HT1080 (cell line): ENCODE measurements at regions not wholly inside any gene's neighbourhood (a gene's known extent, or its start where the extent isn't known, plus 50 kb on each side); places are given as distances from the start of the nearest gene placed in this dataset.

Source experiments
- DNase-seq: peaks from one replicate; pipeline ENCODE4 v3.0.0-alpha.2; 2015; ENCODE audit warnings: low read depth

DNA sequence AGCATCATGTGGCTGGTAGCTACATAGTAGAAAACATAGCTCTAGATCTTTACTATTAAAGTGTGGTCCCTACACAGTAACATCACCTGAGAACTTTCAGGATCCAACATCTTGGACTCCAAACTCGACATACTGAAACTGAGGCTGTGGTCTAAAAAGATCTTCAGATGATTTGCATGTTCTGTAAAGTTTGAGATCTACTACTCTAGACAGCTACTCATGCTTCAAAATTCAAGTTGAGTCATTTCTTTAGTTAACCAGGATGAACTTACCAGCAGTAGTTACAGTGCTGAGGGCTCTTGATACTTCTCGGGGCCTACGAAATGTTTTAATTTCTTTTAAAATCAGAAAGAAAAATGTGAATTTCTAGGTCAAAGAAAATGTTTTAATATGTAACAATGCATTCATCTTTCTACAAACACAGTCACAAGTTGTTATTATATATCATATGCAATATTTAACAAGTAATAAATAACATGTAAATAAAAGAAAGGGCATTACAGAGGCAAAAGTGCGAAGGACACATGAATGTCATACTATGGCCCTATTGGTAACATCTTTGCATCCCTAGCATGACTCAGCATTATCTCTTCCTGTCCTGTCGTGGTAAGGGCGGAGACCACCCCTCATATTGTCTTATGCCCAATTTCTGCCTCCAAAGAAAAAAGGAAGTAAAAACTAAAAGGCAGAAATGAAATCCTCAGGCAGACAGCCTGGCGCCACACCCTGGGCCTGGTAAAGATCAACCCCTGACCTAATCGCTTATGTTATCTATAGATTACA is 563.9 kb upstream of the TLE4 start:
- DNase-seq, result no peak

DNA sequence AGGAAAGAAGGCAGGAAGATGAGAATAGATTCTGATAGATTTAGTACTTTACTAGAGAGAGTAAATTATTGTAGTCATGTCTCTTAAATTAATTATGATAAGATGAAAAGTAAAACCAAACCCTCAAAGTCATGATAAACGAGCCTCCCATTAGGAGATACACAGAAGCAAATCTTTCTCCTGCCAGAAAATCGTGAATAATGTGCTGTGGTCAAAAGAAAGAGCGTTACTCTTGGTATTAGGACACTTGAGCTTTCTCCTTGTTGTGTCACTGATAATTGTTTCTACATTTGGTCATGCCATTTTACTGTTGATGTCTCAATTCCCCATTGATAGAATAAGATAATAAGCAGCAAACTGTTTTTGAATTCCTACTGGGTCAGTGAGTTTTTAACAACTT is 562.8 kb upstream of the TLE4 start:
- no peak for DNase-seq

DNA sequence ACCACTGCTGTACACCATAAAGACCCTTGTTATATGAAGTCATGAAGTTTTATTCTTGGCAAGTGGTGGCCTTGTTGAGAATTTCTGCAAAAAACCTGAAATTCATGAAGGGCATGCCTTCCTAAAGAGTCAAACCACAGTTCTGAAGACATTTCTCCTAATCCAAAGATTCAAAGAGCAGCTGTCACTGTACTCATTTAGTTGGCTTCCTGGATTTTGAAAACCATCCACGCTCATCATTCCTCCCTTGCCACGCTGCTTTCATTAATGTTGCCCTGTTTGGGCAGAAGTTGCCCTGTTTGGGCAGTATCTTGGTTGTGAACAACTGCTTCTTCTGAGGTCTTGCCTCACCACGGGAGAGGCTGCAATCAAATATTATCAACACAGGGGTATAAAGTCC is 560.3 kb upstream of the TLE4 start:
- DNase-seq, result no peak

DNA sequence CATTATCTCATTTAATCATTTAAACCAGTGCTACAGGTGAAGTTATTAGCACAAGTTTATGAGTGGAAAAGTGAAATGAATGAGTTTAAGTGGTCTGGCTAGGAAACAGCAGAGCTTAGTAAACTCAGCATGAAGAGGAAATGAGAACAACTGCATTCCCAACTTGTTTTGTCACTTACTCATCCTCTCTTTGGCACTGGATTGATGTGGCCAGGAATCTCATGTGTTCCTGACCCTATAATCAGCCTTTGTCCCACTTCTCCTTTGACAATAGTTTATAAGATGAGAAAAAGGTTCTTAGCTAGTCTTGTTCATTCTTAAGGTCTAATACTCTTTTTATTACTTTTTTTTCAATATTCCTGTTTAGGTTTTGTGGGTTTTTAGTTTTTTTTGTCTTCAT is 559.2 kb upstream of the TLE4 start:
- DNase-seq, result peak; percentile 92

DNA sequence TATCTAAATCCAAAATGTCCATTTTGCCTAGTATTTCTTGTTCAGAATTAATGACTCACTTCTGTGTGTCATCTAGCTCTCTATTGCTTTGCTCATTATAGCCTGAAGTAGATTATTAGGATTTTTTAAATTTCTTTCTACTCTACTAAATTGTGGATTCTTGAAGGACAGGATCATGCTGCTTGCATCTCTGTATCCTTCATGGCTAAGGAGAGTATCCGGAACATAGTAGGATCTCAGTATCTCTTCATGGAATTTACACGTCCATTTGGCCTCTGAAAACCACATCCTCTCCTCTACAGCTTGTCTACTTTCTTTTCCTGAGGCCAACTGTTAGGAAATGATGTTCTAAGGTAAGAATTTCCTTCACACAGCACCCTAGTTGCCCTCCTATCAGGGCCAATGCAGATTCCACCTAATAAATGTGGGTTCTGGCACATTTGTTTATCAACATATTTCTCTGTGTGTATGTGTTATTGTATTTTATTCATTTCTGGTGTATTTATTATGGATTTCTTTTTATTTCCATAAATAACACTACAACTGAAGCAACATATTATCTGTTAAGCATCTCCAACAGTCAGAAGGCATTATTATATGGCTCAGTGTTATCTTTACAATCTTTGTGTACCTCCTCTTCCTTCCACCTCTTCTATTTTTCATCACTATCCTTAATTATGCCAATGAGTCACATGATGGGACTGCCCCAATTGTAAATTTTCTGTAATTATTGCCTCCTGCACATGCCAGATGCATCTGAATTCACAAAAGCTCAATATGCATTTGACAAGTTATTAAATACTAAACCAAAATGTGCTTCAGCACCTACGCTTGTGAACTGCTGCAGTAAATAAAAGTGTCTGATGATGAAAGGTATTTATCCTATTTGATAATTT is 557.8 kb upstream of the TLE4 start:
- DNase-seq, result peak; percentile 90

DNA sequence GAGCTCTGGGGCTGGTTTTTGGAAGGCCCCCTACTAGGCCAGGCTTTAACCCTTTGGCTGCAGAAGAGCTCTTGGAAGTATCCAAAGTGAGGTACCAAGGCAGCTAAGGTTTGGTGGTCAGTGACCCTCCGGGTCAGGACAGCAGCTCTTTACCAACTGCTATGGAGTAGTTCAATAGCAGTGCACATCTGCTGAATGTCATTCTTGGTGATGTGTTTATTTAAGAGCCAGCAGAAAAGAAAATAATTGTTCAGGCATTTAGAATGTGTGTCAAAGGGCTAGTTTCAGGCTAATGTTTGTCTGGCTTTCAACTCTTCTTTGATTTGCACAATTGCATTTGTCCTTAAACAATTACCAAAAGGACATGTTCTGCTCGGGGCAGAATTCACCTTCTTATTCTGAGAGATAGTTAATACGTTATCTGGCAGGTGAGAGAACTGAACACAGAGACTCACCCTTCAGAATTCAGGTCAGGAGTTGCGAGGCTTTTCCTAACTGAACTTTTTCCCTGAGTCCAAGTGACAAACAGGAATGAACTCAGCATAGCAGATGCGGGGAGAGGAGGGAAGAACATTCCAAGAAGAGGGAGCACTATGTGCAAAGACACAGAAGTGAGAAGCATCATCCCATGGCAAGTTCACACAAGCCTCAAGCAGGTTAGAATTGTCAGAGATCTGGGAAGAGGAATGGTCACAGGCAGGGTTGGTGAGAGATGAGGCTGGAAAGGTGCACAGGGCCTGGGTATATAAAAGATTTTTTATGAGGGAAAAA is 556.7 kb upstream of the TLE4 start:
- no peak for DNase-seq

DNA sequence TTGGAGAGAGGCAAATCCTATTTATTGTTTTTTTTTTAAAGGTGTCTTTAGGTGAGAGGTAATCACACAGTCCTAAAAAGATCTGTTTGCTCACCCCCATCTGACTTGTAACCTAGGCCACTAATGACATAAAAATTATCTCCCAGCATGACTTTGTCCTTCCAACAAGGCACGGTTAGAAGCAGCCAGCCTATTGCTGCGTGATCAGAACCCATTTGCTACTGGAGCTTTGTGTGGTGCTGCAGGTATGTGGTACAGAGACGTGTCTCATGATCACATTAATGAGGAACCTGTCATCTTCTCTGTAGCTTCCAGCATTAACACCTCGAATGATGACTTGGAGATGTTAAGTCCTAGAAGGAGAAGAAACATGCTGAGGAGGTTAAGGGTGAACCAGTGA is 555.8 kb upstream of the TLE4 start:
- no peak for DNase-seq

DNA sequence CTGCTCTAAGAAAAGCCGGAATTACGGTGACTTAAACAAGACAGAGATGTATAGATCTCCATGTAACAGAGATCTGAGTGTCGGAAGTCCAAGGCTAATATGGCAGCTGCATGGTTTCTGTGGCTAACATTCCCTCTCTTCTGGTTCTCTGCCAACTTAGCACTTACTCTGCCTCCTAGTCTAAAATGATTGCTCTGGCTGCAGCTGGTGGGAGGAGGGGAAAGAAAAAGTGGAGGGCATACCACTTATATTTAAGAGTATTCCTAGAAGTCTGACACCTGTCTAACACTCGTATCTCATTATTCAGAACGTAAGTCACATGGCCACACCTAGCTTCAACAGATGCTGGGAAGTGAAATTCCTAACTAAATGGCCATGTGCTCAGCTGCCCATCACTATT is 551.5 kb upstream of the TLE4 start:
- DNase-seq, result no peak

DNA sequence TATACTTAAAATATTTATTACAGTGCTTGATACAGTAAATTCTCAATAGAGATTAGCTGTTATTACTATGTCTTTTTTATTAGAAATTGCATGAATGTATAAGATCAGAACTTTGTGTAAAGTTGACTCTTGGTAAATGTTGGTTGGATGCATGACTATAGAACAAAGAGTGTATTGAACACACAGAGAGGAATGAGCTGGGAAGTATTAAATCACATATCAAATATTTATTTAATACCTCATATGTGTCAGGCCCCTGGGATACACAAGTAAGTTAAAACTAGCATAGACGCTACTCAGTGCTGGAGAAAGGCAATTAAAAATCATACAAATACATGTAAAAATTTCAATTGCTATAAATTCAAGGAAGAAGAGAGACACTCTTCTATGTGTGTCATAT is 550.7 kb upstream of the TLE4 start:
- DNase-seq, result no peak

DNA sequence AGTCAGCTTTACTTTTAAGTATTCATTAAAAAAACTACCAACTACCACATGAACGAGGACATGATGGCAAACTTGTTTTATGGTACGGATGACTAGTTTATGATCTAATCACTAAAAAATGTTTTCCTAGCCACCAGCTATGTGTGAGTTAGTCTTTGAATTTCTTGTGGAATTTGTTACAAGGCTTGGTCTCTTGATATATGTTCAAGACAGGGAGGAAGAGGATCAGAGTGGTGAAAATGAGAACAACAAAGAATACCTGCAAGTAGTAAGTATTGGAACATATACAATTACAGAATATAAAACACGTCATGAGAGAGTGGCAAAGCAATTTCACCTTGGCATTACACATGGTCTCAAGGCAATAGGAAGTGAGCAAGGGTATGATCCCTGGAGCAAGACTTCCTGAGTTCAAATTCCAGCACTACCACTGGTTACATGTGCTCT is 548.6 kb upstream of the TLE4 start:
- peak; percentile 97 for DNase-seq

DNA sequence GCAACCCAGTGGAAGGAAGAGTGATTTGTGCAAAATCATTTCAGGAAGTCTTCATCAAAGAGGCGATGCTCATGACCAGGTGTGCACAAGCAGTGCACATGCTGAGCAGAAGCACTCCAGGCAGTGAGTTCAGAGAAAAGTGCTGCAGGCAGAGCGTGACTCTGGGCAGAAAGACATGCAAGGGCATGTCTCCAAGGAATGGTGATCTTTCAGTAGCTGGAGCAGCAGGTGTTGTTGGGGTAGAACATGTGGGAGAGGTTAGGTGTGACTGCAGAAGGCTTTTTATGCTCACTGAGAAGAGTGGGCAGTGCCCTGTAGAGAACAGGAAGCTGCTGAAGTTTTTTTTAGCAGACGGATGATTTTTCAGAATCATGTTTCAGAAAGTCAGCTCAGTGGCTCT is 545.4 kb upstream of the TLE4 start:
- DNase-seq, result no peak

DNA sequence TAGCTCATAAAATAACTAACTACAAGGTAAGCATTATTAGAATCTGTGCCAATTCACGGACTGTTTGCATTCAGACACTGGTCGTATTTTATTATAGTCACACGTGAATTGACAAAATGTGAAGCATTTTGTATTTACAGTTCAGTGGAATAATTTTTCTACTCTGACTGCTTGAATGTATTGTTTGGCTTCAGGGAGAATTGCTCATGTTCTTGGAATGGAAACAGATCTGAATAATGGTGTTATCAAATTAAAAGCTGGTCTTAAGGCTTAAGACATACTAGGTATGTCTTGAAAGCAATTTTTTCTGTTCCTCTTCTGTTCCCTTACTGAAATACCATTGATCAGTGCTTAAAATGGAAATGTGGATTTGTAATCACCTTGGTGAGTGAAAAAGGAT is 543.7 kb upstream of the TLE4 start:
- DNase-seq, result peak; percentile 34

DNA sequence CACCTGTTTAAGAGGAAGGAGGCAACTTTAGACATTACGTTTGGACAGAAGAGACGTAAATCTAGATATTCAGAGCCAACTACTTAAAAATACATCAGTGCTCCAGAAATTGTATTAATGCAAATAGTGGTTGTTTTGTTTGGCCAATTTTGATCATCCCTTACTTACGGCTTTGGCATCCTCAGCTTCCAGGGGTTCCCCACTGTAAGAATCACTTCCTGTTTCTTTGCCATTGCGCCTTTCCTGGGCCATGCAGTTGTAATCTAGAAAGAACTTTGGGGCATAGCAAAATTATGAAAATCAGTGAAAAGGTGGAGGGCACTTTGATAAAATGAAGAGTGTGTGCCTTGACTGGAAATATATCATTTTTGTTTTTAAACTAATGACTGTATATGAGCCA is 537.2 kb upstream of the TLE4 start:
- no peak for DNase-seq

DNA sequence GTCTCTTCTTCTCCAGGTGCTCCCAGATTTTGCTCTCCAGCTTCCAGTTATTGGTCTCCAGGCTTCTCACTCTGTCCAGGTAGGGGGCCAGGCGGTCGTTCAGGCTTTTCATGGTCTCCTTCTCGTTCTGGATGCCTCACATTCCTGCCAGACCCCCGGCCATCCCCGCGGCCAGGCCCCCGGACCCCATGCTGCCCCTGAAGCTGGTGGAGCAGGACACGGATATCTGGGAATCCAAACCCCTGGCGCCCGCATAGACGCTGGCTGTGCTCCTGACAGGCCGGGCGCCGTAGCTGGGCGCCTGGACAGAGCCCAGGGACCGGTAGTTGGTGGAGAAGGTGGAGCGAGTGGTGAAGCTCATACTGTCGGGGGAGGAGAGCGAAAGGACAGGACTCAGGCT is 534.4 kb upstream of the TLE4 start:
- DNase-seq, result no peak

DNA sequence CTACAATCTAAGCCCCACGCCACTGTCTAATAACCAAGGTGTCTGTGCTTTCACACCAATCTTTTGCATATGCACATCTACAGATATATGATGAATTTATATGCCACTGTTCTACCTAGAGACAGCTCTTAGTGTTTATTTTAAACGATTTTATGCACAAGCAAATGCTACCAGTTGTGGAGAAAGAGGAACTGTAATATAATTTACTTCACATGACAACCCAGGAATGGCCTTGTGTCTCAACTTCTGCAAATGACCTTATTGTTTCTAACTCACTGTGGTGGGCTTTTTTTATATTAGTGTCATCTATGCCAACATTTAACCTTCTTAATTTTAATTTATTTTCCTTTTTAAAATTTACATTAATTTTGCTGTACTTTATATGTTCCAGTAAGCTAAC is 531.1 kb upstream of the TLE4 start:
- DNase-seq, result no peak

DNA sequence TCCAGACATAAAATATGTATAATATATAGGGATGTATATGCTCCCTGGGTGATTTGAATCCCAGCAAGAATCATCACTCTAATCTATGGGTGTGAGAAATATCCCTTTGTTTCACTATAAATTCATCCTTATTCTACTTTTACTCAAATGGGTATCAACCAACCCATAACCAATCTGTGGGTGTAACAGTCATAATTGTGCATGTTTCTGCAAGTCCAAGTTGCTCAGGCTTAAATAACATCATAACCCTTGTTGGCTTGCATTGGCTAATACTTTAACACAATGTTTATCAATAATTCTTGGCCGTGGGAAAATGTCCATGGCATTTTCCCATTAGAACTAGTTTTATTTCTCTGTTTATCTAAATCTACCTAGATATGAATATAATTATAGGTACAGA is 530.5 kb upstream of the TLE4 start:
- no peak for DNase-seq

DNA sequence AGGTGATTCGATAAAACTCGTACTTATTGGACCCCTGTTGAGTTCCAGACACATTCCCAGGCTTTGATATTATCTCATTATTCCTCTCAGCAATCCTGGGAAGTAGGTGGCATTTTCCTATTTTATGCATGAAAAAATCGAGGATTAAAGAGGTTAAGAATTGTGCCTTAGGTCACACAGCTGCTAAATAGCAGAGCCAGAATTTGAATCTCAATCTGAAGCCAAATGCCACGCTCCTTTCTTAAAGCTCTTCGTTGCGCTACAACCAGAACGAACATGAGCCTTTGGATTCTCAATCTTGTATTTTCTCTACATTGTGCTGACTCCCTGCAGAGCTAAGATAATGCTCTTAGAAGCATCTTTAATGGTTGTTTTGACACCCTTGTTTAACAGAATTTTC is 527.8 kb upstream of the TLE4 start:
- DNase-seq, result no peak

DNA sequence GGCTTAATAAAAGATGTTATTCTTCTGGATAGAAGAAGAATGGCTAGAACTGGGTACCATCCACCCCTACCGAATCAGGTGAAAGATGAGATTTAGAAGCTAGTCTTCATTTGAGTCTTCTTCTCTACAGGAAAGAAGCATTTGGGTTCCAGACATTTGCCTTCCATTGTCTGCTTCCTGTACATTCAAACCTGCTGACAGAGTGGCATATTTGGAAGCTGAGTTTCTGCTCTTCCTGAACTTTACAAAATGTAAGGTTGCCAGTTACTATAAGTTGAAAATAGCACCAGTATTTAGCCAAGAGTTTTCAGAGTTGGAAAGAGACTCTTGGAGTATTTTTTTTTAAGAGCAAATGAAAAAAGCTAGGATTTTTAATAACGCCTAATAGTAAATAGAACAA is 525.4 kb upstream of the TLE4 start:
- DNase-seq, result no peak

DNA sequence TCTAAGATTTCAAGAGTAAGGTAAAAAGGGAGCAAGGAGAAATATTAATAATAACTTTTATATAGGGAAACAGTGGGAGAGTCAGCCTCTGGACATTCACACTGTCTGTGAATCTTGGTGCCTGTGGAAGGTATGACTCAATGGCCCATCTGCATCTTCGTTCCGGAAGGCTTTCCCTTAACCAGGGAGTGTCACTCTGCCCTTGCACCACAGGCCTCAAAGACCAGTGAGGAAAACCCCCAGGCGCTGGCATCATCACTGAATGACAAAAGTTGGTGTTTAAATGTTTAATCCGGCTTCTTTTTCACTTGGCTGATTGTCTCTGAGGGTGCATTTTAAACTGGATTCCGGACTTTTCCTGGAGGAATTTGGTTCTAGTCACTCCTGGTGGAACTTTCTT is 522.4 kb upstream of the TLE4 start:
- no peak for DNase-seq

DNA sequence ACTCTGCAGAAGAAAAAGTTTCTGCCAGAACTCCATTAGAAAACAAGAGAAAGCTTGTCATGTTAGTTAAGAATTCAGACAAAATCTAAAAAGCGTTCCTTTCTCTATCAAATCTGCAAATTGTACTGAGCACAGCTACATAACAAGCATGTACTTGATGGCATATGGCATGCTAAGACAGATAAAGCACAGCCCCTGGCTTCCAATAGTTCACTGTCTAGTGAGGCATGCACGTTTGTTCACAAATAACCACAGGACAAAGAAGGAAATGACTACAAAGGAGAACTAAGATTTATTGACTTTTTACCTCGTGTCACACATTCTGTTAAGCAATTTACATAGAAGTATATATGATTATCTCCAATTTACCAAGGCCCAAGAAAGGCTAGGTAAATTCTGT is 518.2 kb upstream of the TLE4 start:
- DNase-seq, result peak; percentile 2

DNA sequence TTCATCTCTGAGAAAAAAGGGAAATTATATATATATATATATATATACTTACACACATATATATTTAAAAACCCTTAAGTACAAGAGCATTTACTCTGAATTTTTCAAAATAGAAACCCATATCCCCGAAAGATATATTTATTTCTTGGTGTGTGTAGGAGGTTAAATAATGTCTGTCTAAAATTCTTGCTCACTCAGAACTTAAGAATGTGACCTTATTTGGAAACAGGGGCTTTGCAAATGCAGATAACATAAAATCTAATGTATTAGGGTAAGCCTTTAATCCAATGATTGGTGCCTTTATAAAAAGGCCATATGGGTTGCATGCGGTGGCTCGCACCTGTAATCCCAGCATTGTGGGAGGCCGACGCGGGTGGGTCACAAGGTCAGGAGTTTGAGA is 517.3 kb upstream of the TLE4 start:
- no peak for DNase-seq

DNA sequence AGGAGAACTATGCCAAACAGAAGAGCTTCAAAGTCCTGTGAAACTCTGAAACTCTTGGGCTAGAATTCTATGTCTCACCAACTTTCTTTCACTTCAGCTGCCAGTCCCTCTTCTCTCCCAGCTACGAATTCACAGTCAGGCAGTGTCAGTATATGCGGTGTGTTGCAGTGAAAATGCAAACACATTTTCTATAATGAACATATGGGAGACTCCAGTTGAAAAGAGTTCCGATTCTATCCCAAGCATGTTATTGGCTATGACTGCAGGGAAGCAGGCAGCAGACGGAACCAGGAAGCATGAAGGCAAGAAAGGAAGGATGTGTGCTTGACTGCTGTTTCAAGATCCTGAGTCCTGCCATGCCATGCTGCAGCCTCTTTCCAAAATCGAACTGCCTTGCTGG is 515.7 kb upstream of the TLE4 start:
- DNase-seq, result no peak
